ENCODE measurements at regions not wholly inside any gene's neighbourhood (a gene's known extent, or its start where the extent isn't known, plus 50 kb on each side); places are given as distances from the start of the nearest gene placed in this dataset.

- H3F3A ChIP-seq (ENCODE audit: insufficient read depth, low read length, poor library complexity, severe bottlenecking): no peaks in the 10 kb centered on the region
- H2AFZ ChIP-seq (ENCODE audit: low read depth, low read length): no peak overlapping the region
- H3K27me3 ChIP-seq (ENCODE audit: insufficient read depth, low read depth, low read length): no peaks in the 10 kb centered on the region
- H3K9me3 ChIP-seq (ENCODE audit: low read length): no peaks in the 10 kb centered on the region
- no peak overlapping the region for H3K4me3 ChIP-seq (ENCODE audit: low read length)
- H3K4me2 ChIP-seq (ENCODE audit: low read length): no peak overlapping the region
- H3K79me2 ChIP-seq (replicated peaks; ENCODE audit: insufficient read depth, low read length): no peaks in the 10 kb centered on the region
- H3K27ac ChIP-seq (ENCODE audit: low read length): no peak overlapping the region
- TF ChIP-seq REST (IDR thresholded peaks at IDR 0.05; ENCODE audit: borderline replicate concordance) (no peak), RAD21 (conservative IDR thresholded peaks at IDR 0.05) (no peak), EP300 (conservative IDR thresholded peaks at IDR 0.05; ENCODE audit: poor library complexity, severe bottlenecking) (no peak), SMC3 (conservative IDR thresholded peaks at IDR 0.05; ENCODE audit: poor library complexity) (no peak), EZH2 (IDR thresholded peaks at IDR 0.05; ENCODE audit: borderline replicate concordance, insufficient read depth, low read length, poor library complexity, severe bottlenecking) (no peak), POLR2AphosphoS5 (IDR thresholded peaks at IDR 0.05) (no peak)
- TF ChIP-seq, protein P1, sequence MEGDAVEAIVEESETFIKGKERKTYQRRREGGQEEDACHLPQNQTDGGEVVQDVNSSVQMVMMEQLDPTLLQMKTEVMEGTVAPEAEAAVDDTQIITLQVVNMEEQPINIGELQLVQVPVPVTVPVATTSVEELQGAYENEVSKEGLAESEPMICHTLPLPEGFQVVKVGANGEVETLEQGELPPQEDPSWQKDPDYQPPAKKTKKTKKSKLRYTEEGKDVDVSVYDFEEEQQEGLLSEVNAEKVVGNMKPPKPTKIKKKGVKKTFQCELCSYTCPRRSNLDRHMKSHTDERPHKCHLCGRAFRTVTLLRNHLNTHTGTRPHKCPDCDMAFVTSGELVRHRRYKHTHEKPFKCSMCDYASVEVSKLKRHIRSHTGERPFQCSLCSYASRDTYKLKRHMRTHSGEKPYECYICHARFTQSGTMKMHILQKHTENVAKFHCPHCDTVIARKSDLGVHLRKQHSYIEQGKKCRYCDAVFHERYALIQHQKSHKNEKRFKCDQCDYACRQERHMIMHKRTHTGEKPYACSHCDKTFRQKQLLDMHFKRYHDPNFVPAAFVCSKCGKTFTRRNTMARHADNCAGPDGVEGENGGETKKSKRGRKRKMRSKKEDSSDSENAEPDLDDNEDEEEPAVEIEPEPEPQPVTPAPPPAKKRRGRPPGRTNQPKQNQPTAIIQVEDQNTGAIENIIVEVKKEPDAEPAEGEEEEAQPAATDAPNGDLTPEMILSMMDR (IDR thresholded peaks at IDR 0.05; ENCODE audit: poor library complexity, severe bottlenecking): no peak
- no peaks in the 10 kb centered on the region for H3K36me3 ChIP-seq (ENCODE audit: insufficient read depth, low read length)
- no peaks in the 10 kb centered on the region for H3K9me2 ChIP-seq (ENCODE audit: insufficient read depth, low read length)
- no peaks in the 10 kb centered on the region for H4K20me1 ChIP-seq (ENCODE audit: insufficient read depth)
- no peak overlapping the region for H3K9ac ChIP-seq (ENCODE audit: low read length)
These were observed 656.7 kb downstream of the AJAP1 start for GRCh38 chr1:5311147-5311546.

GRCh38 chr1:5308249-5308648 is 653.8 kb downstream of the AJAP1 start:
- no peak overlapping the region for H3K9ac ChIP-seq (ENCODE audit: low read length)
- H3K27ac ChIP-seq (ENCODE audit: low read length): no peak overlapping the region
- no peaks in the 10 kb centered on the region for H3K27me3 ChIP-seq (ENCODE audit: insufficient read depth, low read depth, low read length)
- no peak overlapping the region for H2AFZ ChIP-seq (ENCODE audit: low read depth, low read length)
- H3K9me2 ChIP-seq (ENCODE audit: insufficient read depth, low read length): no peaks in the 10 kb centered on the region
- no peaks in the 10 kb centered on the region for H3K9me3 ChIP-seq (ENCODE audit: low read length)
- no peaks in the 10 kb centered on the region for H3K36me3 ChIP-seq (ENCODE audit: insufficient read depth, low read length)
- H3F3A ChIP-seq (ENCODE audit: insufficient read depth, low read length, poor library complexity, severe bottlenecking): no peaks in the 10 kb centered on the region
- TF ChIP-seq, protein P1 (IDR thresholded peaks at IDR 0.05; ENCODE audit: poor library complexity, severe bottlenecking): no peak
- no peak for TF ChIP-seq REST (IDR thresholded peaks at IDR 0.05; ENCODE audit: borderline replicate concordance)
- TF ChIP-seq EP300 (conservative IDR thresholded peaks at IDR 0.05; ENCODE audit: poor library complexity, severe bottlenecking): no peak
- TF ChIP-seq TAF1 (IDR thresholded peaks at IDR 0.05; ENCODE audit: low read depth): no peak
- no peak for TF ChIP-seq SMC3 (conservative IDR thresholded peaks at IDR 0.05; ENCODE audit: poor library complexity)
- no peak for TF ChIP-seq EZH2 (IDR thresholded peaks at IDR 0.05; ENCODE audit: borderline replicate concordance, insufficient read depth, low read length, poor library complexity, severe bottlenecking)
- TF ChIP-seq MXI1 (conservative IDR thresholded peaks at IDR 0.05; ENCODE audit: poor library complexity, severe bottlenecking): no peak
- TF ChIP-seq POLR2AphosphoS5 (IDR thresholded peaks at IDR 0.05): no peak
- H3K4me3 ChIP-seq (ENCODE audit: low read length): no peak overlapping the region
- H3K4me2 ChIP-seq (ENCODE audit: low read length): no peak overlapping the region
- H3K79me2 ChIP-seq (replicated peaks; ENCODE audit: insufficient read depth, low read length): no peaks in the 10 kb centered on the region
- no peaks in the 10 kb centered on the region for H4K20me1 ChIP-seq (ENCODE audit: insufficient read depth)
